Parathyroid adenoma (tissue), 2 donors: ENCODE measurements at regions not wholly inside any gene's neighbourhood (a gene's known extent, or its start where the extent isn't known, plus 50 kb on each side); places are given as distances from the start of the nearest gene placed in this dataset.

Experiments used
- H2AFZ ChIP-seq: fragments of 300-600 bp; sonication (generic); one replicate; pipeline ENCODE4 v1.7.0; 2017; ENCODE audit warnings: antibody characterized with exemption, mild to moderate bottlenecking
- H3K27ac ChIP-seq: fragments of 300-600 bp; sonication (generic); one replicate; pipeline ENCODE4 v1.7.0; 2017
- H3K27me3 ChIP-seq: fragments of 300-600 bp; sonication (generic); one replicate; pipeline ENCODE4 v1.7.0; 2017; ENCODE audit warnings: low read length; ENCODE audit not compliant: control insufficient read depth, insufficient read depth
- H3K36me3 ChIP-seq: fragments of 300-600 bp; sonication (generic); one replicate; pipeline ENCODE4 v1.7.0; 2017; ENCODE audit warnings: low read length; ENCODE audit not compliant: control insufficient read depth, insufficient read depth
- H3K4me1 ChIP-seq: fragments of 300-600 bp; sonication (generic); one replicate; pipeline ENCODE4 v1.7.0; 2017; ENCODE audit warnings: control low read depth
- H3K4me2 ChIP-seq: fragments of 300-600 bp; sonication (generic); one replicate; pipeline ENCODE4 v1.7.0; 2017; ENCODE audit warnings: low read length
- H3K4me3 ChIP-seq: fragments of 300-600 bp; sonication (generic); one replicate; pipeline ENCODE4 v1.7.0; 2017; ENCODE audit warnings: low read depth, low read length
- H3K79me2 ChIP-seq: fragments of 300-600 bp; sonication (generic); one replicate; pipeline ENCODE4 v1.7.0; 2017; ENCODE audit warnings: control low read depth
- H3K9ac ChIP-seq: fragments of 300-600 bp; sonication (generic); one replicate; pipeline ENCODE4 v1.7.0; 2017; ENCODE audit warnings: mild to moderate bottlenecking
- H3K9me3 ChIP-seq: fragments of 300-600 bp; sonication (generic); one replicate; pipeline ENCODE4 v1.7.0; 2017; ENCODE audit warnings: low read length; ENCODE audit not compliant: control insufficient read depth
- TF ChIP-seq, protein P1 (sequence below): fragments of 300-600 bp; sonication (generic); IDR thresholded peaks from one replicate; pipeline ENCODE4 v1.7.0; 2017; ENCODE audit warnings: antibody characterized with exemption, mild to moderate bottlenecking
- donor health status: primary hyperparathyroidism.

DNA sequence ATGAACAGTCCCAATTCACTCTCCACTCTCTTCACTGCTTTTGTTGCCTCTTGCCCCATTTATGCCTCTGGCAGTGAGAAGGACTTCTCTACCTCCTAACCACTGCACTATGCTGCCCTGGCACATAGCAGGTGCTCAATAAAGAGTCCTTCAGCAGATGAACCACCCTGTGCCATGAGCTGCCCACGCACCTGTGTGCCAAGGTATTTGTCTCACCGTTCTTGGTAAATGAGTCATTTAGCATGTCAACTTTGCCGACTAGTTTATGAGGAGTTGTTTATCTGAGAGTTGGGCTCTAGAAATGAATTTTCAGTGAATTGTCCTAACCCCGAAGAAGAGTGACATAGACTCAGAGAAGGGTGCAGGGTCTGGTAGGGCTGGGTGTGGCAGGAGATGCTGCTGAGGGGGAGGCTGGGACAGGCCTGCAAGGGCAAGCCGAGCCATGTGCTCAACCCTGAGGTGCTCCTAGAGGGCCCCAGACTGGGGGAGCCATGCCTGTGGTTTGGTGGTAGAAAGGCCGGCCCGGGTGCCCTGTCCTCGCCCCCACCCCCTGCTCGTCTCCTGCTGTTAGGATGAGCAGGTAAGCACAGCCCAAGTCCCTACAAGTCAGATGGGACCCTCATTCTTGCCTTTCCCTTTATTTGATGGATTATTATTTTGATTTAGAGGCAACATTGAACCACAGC, 654.5 kb downstream of the MATN1 start:
- Histone ChIP-seq H3K79me2 (no peaks in the 10 kb centered on the region), H3K9me3 (no peaks in the 10 kb centered on the region)

DNA sequence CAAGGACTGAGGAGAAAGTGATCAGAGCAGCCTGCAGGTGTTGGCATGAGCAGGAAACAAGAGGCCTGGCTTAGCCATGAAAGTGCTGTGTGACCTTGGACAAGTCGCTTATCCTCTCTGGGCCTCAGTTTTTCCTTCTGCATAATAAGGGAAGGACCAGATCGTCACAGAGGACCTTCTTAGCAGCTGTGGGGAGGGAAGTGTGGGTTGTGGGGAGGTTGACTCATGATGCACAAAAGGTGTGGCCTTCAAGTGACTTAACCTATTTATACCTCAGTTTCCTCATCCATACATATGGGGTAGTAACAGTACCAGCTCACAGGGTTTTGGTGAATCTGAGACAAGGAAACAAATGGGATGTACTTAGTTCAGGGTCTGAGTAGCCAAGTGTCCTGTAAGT, 658.8 kb downstream of the MATN1 start:
- no peaks in the 10 kb centered on the region for H3K9me3 ChIP-seq
- no peaks in the 10 kb centered on the region for H3K27me3 ChIP-seq
- no peak overlapping the region for H3K9ac ChIP-seq
- H3K4me1 ChIP-seq: no peaks in the 10 kb centered on the region
- no peak overlapping the region for H3K27ac ChIP-seq
- H2AFZ ChIP-seq: no peak overlapping the region
- H3K4me3 ChIP-seq: no peak overlapping the region
- H3K36me3 ChIP-seq: no peaks in the 10 kb centered on the region
- H3K4me2 ChIP-seq: no peak overlapping the region
- no peaks in the 10 kb centered on the region for H3K79me2 ChIP-seq
- TF ChIP-seq, protein P1, sequence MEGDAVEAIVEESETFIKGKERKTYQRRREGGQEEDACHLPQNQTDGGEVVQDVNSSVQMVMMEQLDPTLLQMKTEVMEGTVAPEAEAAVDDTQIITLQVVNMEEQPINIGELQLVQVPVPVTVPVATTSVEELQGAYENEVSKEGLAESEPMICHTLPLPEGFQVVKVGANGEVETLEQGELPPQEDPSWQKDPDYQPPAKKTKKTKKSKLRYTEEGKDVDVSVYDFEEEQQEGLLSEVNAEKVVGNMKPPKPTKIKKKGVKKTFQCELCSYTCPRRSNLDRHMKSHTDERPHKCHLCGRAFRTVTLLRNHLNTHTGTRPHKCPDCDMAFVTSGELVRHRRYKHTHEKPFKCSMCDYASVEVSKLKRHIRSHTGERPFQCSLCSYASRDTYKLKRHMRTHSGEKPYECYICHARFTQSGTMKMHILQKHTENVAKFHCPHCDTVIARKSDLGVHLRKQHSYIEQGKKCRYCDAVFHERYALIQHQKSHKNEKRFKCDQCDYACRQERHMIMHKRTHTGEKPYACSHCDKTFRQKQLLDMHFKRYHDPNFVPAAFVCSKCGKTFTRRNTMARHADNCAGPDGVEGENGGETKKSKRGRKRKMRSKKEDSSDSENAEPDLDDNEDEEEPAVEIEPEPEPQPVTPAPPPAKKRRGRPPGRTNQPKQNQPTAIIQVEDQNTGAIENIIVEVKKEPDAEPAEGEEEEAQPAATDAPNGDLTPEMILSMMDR: no peak

More for the DNA sequence above, 654.5 kb downstream of the MATN1 start:
- H3K4me2 ChIP-seq: no peak overlapping the region
- no peak overlapping the region for H2AFZ ChIP-seq
- no peak overlapping the region for H3K27ac ChIP-seq
- H3K9ac ChIP-seq: no peak overlapping the region
- H3K4me1 ChIP-seq: no peaks in the 10 kb centered on the region
- H3K36me3 ChIP-seq: no peaks in the 10 kb centered on the region
- no peak overlapping the region for H3K4me3 ChIP-seq
- TF ChIP-seq, protein P1: no peak
- H3K27me3 ChIP-seq: no peaks in the 10 kb centered on the region

DNA sequence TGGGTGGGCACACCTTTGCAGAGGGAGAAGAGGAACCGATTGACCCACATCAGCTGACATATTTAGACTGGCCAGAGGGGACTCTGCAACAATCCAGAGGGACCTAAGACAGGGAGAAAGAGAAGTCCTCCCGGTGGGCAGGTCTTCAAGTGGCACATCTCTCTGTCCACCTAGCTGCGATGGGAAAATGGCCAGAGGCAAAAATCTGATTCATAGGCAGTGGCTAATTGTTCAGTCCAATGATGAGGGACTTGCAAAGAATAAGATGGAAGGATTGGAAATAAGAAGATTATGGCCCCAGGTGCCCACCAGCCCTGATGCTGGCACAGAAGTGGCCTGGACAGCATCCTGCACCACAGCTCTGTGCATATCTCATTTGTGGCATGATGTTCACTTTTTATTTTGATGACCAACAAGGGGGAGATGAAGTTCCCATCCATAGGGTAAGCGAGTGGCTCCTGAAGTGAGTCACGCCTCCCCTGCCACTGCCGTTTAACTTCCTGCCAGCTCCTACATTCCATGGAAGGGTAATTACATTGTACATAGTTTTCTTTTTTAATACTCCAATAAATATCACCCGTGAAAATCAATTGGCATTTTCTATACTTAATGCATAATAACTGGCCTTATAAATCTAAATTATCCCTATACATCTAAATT, 659.6 kb downstream of the MATN1 start:
- Histone ChIP-seq H3K27me3 (no peaks in the 10 kb centered on the region), H3K9ac (no peak overlapping the region), H3K36me3 (no peaks in the 10 kb centered on the region), H3K4me2 (no peak overlapping the region), H3K4me1 (no peaks in the 10 kb centered on the region), H3K79me2 (no peaks in the 10 kb centered on the region), H3K4me3 (no peak overlapping the region), H3K9me3 (no peaks in the 10 kb centered on the region), H2AFZ (no peak overlapping the region), H3K27ac (no peak overlapping the region)
- TF ChIP-seq, protein P1: no peak

DNA sequence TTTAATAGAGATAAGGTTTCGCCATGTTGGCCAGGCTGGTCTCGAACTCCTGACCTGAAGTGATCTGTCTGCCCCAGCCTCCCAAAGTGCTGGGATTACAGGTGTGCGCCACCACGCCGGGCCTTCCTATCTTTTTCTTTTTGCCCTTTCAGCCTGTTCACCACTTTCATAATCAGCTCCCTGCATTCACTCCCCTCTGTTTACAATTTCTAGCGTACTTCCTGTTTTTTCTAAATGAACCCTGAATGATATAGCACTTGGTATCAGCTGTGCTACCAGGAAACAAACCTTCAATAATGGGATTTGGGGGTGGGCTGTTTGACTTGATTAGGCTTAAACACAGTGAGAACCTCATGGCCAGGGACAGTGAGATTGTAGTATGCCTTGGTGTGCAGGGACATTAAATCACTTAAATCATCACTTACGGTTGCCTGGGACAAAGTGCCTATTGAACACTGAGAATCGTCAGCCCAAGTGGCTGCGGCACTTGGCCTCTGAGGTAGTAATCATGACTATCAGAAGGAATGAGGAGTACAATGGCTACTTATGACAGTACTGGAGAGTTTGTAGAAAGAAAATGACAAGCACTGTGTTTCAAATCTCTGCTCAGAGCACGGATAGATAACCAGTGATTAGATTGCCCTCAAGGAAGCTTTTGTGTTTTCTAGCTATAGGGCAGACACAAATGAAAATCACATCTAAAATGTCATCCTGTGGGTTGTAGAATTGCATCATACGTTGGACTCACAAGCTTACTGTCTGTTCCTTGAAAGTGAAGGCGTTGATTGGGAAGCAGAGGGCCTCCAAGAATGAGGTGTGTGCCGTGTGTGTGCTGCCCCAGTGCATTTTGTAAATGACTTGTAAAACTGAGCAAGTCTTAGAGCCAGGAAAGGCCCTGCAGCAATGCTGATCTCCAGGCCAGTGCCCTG, 661.8 kb downstream of the MATN1 start:
- Histone ChIP-seq H2AFZ (no peak overlapping the region), H3K4me2 (no peak overlapping the region), H3K36me3 (no peaks in the 10 kb centered on the region), H3K4me1 (no peaks in the 10 kb centered on the region), H3K79me2 (no peaks in the 10 kb centered on the region), H3K27ac (no peak overlapping the region), H3K27me3 (no peaks in the 10 kb centered on the region), H3K9ac (no peak overlapping the region), H3K9me3 (no peaks in the 10 kb centered on the region), H3K4me3 (no peak overlapping the region)
- TF ChIP-seq, protein P1: no peak
